Activated T-cell treated with anti-CD3 and anti-CD28 coated beads for 48 hours (primary cell): ENCODE measurements at regions not wholly inside any gene's neighbourhood (a gene's known extent, or its start where the extent isn't known, plus 50 kb on each side); places are given as distances from the start of the nearest gene placed in this dataset.

ENCODE experiments used
- DNase-seq: peaks from one replicate; pipeline ENCODE4 v3.0.0-alpha.2; 2020; ENCODE audit warnings: low read depth

DNA sequence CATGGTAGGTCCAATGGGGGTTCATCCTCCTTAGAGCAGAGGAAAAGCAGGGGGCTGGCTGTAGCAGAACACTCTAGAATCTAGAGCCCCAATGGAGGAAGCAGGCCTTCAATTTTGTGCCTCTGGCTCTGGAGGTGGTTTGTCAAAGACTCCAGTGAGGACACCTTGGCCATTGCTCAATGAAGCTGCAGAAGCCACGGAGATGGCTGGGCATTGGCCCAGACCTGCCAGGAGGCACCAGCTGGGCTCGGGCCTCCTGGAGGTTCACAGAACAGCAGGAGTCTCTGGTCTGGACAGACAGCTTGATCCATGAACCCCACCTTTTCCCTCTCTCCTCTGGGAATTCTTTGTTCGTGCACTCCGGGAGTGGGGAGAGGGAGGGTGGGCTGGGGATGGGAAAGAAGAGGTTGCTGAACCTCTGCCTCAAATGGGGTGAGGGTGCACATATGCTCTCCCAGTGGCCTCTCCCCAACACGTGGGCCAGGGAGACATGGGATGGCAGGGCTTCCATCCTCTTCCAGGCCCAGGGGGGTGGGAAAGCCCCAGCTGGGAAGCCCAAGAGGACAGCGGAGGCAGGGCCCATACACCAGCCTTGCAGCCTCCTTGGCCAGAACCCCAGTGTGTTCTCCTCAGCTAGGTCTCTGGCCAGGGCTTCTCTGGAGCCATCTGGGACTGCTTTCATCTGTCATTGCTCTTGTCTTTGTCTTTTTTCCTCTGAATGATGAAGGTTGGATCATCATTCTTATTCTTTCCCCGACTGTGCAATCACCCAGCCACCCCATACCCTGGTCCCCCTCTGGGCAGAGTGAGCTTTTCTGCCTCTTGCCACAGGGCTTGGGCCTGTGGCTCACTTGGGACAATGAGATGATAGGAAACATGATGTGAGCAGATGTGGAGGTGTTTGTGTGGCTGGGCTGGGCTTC is 1019.4 kb downstream of the BRD1 start:
- DNase-seq = no peak

DNA sequence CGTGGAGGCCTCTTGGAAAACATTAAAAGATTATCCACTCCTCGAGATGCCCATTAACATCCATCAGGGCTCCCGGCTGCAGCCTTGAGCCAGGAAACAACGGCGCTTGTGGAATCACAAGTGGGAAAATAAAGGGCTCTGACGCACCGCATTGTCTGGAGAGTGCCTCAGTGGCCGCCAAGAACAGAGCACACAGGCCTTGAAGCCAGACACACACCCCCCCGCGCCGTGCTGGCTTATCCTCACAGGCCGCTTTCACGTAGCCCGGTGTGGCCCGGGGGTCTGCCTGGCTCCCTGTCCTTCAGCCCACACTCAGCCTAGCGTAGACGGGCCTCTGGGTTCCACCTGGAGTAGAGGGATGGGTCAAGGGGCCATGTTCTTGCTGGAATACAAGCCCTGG is 1020.5 kb downstream of the BRD1 start:
- no peak for DNase-seq

DNA sequence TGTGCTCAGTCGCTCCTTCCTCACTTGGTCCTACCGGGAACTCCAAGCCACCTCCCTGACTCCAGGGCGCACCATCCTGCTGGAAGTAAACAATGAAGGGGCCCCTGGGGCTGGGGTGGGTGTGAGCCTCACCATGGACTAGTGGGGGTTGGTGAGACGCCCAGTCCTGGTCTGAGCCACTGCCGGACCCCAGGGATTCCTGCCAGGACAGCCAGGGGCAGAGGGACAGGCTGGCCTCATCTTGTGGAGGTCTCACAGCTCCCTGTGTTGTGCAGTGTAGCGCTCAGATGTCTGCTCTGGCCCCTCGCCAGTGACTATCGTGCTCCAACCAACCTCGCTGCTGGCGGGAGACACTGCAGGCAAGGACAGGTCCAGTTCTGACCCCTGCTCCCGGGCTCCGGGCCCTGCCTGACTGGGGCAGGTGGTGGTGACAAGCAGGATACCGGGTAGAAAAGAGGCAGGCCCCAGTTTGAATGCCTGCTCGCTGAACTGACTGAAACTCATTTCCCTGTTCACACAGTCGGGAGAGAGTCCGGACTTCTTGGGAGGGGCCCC is 1021.4 kb downstream of the BRD1 start:
- DNase-seq = no peak

DNA sequence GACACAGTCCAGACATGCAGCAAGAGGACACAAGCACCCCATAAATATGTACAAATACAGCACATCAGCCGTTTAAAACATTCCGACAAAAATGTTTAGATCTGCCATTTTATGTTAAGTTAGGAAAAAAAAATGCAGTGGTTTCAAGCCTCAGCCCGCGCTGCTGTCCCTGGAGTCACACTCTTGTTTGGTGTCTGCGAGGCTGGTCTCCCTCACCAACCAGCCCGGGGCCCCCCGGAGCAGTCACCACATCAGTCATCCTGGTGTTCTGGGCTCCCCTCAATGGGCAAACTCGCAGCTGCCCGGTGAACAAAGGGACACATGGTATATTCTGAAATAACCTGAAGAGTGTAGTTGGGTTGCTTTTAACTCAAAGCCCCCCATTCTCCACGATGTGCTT is 1022.2 kb downstream of the BRD1 start:
- DNase-seq = no peak

DNA sequence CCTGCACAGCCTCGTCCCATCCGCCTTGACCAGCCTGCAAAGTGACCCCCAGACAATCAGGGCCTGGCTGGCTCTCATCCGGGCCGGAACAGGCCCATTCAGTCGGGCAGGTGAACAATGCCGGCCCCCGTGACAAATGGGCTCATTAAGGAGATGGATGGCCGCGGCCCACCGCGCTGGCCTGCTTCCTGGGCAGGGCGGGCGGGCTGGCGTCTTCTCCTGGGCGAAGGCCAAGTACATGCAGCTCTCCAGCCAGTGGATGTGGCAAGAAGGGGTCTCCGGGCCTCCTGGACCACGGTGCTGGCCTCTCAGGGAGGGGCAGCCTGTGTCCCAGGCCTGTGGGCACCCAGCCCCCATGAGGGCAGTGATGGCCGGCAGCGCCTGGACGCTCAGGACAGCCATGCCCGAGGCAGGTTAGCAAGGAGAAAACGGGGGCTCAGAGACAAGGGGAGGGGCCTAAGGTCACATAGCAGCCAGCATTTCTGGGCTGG is 1022.8 kb downstream of the BRD1 start:
- DNase-seq = no peak

DNA sequence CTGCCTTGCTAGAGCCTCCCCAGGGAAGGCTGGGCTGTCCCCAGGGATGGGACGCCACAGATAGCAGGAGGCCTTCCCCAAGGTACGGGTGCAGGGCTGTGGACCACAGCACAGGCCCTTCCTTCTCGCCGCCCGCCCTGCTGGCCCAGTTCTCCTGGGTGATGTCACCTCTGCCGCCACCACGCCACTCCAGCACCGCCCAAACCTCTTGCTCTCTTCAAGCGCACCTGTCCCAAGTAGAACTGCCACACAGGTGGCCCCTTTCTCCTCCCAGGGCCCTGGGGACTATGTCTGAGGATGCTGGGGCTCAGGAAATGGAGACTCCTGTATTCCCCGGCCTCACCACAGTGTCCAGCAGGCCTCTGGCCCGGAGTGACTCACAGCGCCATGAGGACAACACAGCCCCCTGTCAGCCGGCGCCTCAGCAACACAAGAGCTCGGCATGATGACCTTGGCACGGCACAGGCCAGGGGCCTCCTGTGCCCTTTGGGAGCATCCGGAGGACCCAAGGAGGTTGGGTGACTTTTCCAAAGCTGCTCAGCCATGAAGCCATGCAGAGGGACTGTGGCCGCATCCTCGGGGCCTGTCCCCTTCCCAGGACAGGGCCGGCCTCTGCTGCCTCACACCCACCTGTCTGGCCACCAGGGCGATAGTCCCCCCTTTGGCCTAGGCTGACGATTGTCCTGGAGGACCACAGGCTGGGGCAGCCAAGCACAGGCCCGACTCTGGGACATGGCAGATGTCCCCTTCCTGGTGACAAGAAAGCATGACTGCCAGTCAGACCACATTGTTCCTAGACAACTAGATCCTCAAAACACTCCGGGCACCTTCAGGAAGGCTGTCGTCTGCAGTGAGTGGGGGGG is 1023.5 kb downstream of the BRD1 start:
- DNase-seq = no peak

DNA sequence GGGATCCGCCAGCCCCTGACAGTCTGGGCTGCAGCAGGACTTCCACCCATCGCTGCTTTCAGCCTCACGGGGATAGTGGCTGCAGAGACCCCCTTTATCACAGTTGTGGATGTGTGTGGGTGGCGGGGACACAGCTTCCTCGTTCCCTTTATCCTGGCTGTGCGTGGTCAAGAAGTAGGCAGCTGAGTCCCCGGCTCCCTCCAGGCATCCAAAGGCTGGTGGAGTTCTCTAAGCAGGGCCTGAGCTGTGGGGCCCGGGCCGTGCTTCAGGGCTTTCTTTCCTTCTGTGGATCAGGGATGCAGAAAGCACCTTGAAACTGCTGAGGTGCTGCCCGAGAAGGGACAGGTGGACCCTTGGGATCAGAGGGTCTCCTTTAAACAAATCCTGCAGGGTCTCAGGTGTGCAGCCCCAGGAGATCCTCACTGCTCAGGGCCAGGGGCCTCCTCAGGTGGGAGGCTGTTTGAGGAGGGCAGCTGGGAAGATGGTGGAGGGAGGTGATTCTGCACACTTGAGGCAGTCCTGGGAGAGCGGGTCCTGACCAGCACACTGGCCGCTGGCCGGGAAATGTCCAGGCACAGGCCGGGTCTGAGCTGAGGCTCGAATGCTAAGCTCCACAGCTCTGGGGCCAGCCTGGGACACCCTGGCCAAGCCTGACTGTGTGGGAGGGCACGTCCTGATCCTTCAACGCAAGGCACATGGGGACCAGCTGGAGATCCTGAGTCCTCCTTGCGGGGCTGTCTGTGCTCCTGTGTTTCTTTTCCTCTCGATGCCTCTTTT is 1024.3 kb downstream of the BRD1 start:
- no peak for DNase-seq

DNA sequence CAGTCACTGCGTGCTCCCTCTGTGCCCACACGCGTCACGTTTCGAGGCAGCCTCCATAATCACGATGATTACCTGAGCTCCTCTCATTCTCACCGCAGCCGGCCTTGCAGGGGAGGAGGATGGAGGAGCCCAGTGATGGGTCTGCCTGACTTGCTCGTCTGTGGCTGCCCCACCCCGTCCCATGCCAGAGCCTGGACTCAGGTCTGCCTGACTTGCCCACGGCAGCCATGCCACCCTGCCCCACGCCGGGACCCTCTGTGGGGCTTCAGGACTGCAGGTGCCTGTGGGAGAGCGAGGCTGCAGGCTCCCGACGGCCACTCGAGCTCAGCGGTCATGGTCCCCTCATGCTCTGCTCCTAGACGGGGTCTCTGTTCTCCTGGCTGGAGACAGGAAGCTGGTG is 1025.1 kb downstream of the BRD1 start:
- no peak for DNase-seq

DNA sequence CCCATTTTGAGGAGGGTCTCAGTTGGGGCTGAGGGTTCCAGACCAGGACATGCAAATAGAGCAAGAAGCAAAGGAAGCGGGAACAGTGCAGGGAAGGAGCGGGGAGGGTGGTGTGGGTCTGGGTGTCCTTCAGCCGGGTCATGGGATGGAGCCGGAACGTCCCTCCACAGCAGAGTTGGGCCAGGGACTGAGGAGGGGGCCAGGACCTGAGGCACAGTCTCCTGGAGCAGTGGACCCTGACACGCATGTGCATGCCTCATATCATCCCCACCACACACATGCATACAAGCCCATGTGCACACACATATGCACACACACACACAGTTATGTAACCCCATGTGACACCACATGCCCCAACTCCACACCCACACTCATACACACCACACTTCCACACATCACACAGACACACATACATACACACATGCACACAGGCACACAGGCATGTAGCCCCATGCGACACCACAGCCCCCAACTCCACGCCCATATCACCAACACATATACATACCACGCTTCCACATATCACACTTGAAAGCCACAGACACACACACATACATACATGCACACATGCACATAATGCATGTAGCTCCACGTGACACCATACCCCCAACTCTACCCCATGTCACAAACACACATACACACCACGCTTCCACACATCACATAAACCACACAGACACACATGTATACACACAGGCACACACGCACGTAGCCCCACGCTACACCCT is 1026.6 kb downstream of the BRD1 start:
- no peak for DNase-seq

DNA sequence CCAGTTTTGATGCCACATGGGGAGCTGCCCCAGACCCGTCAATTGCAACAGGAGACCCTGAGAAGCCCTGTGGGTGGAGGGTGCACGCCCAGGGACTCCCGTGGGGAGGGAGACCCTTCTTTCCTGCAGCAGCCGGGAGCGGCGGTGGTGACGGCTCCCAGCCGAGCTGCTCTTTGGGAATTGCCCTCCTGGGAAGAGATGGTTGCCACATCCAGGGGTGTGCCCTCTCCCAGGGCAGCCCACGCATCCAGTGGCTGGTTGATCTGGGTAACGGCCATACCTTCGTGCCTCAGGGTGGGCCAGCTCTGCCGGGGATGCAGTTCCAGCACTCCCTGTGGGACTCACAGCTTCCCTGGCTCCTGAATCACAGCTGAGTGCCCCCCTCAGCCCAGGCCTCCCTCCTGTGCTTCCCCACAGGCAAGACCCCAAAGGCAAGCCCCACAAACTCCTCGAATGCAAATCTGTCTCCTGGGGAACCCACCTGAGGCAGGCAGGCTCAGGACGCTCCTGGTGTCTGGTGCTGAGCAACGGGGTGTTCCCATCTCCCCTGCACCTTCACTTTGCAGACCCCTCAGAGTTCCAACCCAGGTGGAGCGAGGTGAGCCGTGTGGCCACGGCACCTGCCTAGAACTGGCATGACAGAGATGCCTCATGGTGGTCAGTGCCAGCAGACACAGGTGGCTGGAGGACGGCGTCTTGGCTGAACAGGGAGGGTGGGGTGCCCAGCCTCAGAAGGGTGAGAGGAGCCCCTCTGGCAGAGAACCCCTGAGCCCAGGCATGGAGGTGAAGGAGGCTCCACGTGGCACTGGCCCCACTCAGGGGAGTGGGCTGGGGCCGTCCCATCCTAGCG is 1027.4 kb downstream of the BRD1 start:
- DNase-seq = no peak

DNA sequence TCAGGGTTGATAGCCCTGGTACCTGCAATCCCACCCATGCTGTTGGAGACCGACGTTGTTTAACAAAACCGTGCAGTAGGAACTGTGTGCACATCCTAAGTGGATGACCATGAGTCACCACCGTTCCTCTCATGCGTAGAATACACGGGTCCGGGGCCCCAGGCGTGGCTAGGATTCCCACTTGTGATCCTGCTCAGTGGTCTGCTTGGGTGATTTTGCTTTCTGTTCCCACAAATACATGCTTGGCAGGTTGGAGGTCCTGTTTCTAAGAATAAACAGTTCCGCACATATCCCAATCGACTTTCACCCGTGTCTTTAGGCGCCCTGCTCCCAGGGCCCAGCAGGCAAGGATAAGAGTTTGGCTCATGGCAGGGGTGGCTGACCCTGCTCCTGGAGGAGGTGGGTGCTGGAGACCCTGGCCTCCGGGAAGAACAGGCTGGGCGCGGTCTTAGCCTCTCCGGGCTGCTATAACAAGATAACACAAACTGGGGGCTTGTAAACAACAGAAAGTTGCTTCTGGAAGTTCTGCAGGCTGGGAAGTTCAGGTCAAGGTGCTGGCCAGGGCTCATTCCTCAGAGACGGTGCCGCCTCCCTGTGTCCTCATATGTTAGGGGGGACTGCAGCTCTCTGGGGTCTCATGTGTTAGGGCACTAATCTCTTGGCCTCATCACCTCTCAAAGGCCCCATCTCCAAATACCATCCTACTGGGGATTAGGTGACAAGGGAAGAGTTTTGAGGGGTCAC is 1028.3 kb downstream of the BRD1 start:
- no peak for DNase-seq

DNA sequence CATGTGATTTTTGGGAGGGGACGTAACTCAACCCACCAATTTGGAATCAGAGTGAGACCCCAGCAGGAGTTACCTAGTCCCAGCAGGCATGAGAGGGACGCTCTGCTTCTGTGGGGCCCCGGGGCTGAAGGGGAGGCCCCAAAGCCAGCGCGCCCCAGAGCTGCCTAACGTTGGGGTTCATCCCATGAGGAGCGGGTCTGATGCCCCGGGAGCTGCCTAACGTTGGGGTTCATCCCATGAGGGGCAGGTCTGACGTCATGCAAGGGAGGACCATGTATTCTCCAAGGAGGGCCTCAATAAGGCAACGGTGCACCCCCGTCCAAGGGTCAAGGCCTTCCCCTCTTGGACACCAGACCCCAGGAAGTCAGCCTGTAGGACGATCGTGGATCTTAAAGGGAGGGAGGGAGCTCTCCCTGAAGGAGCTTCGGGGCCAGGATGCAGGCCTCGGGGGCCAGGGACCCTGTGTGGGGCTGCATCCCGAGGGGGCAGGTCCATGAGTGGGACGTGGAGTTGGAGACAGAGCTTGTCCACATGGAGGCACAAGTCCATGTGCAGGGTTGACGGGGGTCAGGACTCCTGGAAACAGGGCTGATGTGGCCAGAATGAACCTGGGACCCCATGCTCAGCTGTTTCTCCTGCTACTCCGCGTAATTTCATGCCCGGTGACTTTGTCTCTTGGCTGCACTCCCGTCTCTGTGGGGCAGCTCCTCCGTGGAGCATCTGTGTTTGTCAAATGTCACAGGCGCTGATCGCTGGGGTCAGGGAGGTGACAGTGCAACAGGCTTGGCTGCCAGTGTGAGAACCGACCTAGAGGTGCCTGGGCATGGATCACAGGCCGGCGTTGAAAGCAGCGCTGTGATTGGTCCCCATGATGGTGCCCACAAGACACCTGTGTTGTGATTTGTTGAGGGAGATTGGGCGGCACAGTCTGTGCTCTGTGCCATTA is 1029.1 kb downstream of the BRD1 start:
- no peak for DNase-seq

DNA sequence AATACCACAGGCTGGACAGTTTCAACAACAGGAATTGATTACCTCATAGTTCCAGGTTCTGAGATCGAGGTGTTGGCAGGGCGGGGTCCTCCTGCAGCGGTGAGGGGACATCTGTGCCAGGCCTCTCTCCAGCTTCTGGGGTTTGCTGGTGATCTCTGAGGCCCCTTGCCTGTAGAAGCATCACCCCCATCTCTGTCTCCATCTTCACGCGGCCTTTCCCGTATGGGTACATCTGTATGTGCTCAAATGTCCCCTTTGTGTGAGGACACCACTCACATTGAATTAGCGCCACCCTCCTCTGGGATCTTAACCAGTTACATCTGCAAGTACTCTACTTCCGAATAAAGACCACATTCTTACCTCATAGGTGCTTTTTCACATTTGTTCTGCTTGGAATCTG is 1029.9 kb downstream of the BRD1 start:
- DNase-seq = no peak

DNA sequence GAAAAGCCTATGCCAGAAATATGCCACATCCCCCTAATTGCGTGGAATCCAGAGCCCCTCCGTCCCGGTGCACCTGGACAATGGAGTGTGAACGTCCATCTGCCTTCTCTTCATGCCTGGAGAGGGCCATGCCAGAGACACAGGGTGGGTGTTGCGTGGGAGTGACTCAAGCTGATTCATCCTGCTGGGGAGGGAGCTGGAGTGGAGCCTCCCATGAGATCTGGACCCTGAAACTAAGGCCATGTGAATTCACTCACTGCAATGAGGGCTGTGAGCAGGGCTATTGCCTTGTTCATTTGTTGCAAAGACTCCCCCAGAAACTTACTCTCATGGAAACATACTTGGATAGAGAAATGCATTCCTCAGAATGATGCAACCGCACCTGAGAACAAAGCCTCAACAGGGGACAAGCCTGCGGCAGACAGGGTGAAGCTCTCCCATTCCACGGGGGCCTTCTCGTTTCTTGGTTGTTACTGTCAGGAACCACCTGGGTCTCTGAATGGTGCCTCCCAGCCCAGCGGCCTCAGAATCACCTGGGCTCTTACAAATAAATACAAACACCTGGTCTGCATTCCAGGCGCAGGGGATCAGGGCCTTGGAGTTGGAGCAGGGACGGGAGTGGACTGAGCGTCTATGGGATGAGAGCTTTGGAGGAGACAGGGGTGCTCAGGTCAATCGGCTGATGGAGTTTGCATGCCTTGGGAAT is 1031.2 kb downstream of the BRD1 start:
- no peak for DNase-seq

DNA sequence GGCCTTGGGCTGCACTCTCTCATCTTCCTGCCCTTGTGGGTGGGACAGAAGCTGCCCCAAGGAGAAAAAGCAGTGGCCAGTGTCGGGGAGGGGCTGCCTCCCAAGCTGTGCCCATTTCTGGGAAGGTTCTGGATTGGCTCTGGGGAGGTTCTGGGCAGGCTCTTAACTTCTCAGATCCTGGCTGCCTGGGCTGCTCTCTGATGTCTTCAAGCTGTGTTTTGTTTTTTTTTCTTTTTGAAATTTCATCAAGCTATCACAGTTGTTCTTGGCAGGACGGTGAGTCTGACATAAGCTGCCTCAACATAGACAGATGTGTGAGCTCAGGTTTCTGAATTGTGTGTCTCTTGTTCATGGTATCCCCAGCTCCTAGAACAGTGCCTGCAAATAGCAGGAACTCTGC is 1032.0 kb downstream of the BRD1 start:
- DNase-seq = no peak

DNA sequence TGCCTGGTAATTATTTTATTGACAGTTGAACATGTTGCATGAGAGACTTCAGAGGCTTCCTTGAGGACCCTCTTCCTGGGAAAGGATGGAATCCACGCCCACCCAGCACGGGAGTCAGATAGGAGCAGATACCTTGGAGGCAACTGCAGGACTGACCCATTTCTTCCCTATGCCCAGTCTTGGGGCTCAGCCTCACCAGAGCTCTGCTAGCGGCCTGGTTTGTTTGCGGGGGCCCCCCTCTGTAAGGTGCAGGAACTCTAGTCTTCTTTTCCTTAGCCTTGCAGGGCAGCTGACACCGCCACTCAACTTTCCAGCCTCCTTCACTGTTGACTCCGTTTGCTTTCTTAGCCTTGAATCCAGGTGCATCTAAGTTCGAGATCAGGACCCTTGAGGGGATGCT is 1032.8 kb downstream of the BRD1 start:
- DNase-seq = no peak

DNA sequence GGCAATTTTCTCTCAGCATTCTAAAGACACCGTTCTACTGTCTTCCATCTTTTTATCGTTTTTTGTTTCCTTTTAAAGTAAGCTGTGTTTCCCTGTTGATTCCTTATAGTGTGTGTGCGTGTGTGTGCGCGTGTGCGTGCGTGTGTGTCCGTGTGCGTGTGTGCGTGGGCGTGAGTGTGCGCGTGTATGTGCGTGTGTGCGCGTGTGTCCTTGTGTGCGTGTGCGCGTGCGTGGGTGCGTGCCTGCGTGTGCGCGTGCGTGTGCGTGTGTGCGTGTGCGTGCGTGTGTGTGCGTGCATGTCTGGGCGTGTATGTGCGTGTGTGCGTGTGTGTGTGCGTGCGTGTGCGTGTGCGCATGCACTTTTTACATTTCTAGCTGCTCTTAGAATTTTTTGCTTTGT is 1033.7 kb downstream of the BRD1 start:
- DNase-seq = no peak

DNA sequence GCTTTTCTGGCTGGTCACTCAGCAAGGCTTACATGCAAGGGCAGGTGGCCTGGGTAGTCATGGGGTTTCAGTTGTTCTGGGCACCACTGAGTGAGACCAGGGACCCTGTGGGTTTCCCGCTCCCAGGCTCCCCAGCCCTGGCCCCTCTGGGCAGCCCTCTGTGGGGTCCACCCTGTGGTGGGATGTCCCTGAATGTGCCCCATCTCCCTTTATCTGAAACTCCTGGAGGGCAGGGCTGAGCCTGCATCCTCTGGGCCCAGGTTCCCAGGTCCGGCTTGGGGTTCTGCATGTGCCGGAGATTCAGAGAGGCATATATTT is 1041.0 kb downstream of the BRD1 start:
- DNase-seq = no peak
